GM23338 (cell line): ENCODE measurements at regions not wholly inside any gene's neighbourhood (a gene's known extent, or its start where the extent isn't known, plus 50 kb on each side); places are given as distances from the start of the nearest gene placed in this dataset.

Experiments
- ATAC-seq: fragments of 200-7000 bp; cut with Tn5 transposase; 3 replicates; pipeline ENCODE4 v1.9.1; 2020
- DNase-seq: peaks from one replicate; pipeline ENCODE4 v3.0.0-alpha.2; 2015; ENCODE audit warnings: low spot score
- H2AFZ ChIP-seq: fragments of 200-600 bp; sonication (generic); 2 replicates; pipeline ENCODE4 v1.8.0; 2016; ENCODE audit warnings: antibody characterized with exemption, mild to moderate bottlenecking, moderate library complexity
- H3F3A ChIP-seq: fragments of 200-600 bp; sonication (generic); replicated peaks from 2 replicates; pipeline ENCODE4 v1.8.0; 2017; ENCODE audit warnings: antibody characterized with exemption, mixed run types, low read depth
- H3K27ac ChIP-seq: fragments of 200-600 bp; sonication (generic); 2 replicates; pipeline ENCODE4 v1.6.1; 2016; ENCODE audit warnings: low read depth
- H3K27me3 ChIP-seq: fragments of 200-600 bp; sonication (generic); 2 replicates; pipeline ENCODE4 v1.8.0; 2016; ENCODE audit warnings: mild to moderate bottlenecking, mixed run types, moderate library complexity; ENCODE audit not compliant: insufficient read depth
- H3K36me3 ChIP-seq: fragments of 200-600 bp; sonication (generic); 2 replicates; pipeline ENCODE4 v1.8.0; 2016; ENCODE audit warnings: mild to moderate bottlenecking; ENCODE audit not compliant: insufficient read depth
- H3K4me1 ChIP-seq: fragments of 200-600 bp; sonication (generic); 2 replicates; pipeline ENCODE4 v1.8.0; 2016; ENCODE audit warnings: mild to moderate bottlenecking, moderate library complexity; ENCODE audit not compliant: insufficient read depth
- H3K4me2 ChIP-seq: fragments of 200-600 bp; sonication (generic); 2 replicates; pipeline ENCODE4 v1.7.1; 2017; ENCODE audit warnings: mixed run types
- H3K4me3 ChIP-seq: fragments of 200-600 bp; sonication (generic); 2 replicates; pipeline ENCODE4 v1.6.1; 2016; ENCODE audit warnings: mixed run types
- H3K79me2 ChIP-seq: fragments of 200-600 bp; sonication (generic); replicated peaks from 2 replicates; pipeline ENCODE4 v1.8.0; 2017; ENCODE audit warnings: mild to moderate bottlenecking; ENCODE audit not compliant: insufficient read depth
- H3K9me2 ChIP-seq: fragments of 200-600 bp; sonication (generic); 2 replicates; pipeline ENCODE4 v1.8.0; 2017; ENCODE audit not compliant: insufficient read depth
- H4K20me1 ChIP-seq: fragments of 200-600 bp; sonication (generic); replicated peaks from 2 replicates; pipeline ENCODE4 v1.8.0; 2017; ENCODE audit warnings: mild to moderate bottlenecking; ENCODE audit not compliant: insufficient read depth
- H3K27ac Mint-ChIP-seq: 2 replicates; pipeline ENCODE4 v1.8.0; 2020; ENCODE audit warnings: inconsistent platforms, mild to moderate bottlenecking, moderate library complexity, mixed read lengths
- H3K27me3 Mint-ChIP-seq: 3 replicates; pipeline ENCODE4 v1.8.0; 2022; ENCODE audit warnings: low read depth, mild to moderate bottlenecking, moderate library complexity, mixed read lengths, inconsistent platforms; ENCODE audit not compliant: insufficient read depth, poor library complexity
- H3K36me3 Mint-ChIP-seq: 3 replicates; pipeline ENCODE4 v1.8.0; 2021; ENCODE audit warnings: low read depth, mild to moderate bottlenecking, inconsistent platforms, moderate library complexity, mixed read lengths
- H3K4me1 Mint-ChIP-seq: 3 replicates; pipeline ENCODE4 v1.8.0; 2020; ENCODE audit warnings: mild to moderate bottlenecking, inconsistent platforms, mixed read lengths
- H3K4me3 Mint-ChIP-seq: 3 replicates; pipeline ENCODE4 v1.8.0; 2021; ENCODE audit warnings: moderate library complexity, mild to moderate bottlenecking, inconsistent platforms, mixed read lengths
- H3K9me3 Mint-ChIP-seq: 3 replicates; pipeline ENCODE4 v1.8.0; 2020; ENCODE audit warnings: moderate library complexity, mild to moderate bottlenecking, inconsistent platforms, mixed read lengths
- CREB1 ChIP-seq: fragments of 250-450 bp; sonication (Bioruptor Pico); IDR thresholded peaks from 2 replicates; pipeline ENCODE4 v1.5.0; 2020; ENCODE audit warnings: low read depth, mild to moderate bottlenecking, moderate library complexity
- CTCF ChIP-seq, 2 experiments: fragments of 200-600 bp in 1 of 2; sonication (generic) in 1 of 2; conservative IDR thresholded peaks; 2 replicates each; pipeline versions ENCODE4 v1.5.1 to v1.6.1; 2016 to 2017; ENCODE audit warnings: antibody characterized with exemption in 2 of 2, low read depth in 2 of 2, mild to moderate bottlenecking in 2 of 2, moderate library complexity in 1 of 2
- ETS1 ChIP-seq: IDR thresholded peaks from 2 replicates; pipeline ENCODE4 v1.6.1; 2016; ENCODE audit warnings: antibody characterized with exemption
- EZH2 ChIP-seq: fragments of 200-600 bp; sonication (generic); IDR thresholded peaks from one replicate; pipeline ENCODE4 v1.8.0; 2017; ENCODE audit warnings: antibody characterized with exemption, mild to moderate bottlenecking, low read depth; ENCODE audit not compliant: unreplicated experiment
- EZH2phosphoT487 ChIP-seq: fragments of 200-600 bp; sonication (generic); IDR thresholded peaks from one replicate; pipeline ENCODE4 v1.8.1; 2018; ENCODE audit warnings: antibody characterized with exemption; ENCODE audit not compliant: unreplicated experiment
- JUNB ChIP-seq: IDR thresholded peaks from one replicate; pipeline ENCODE4 v1.6.1; 2016; ENCODE audit warnings: antibody characterized with exemption; ENCODE audit not compliant: unreplicated experiment
- NANOG ChIP-seq: IDR thresholded peaks from 2 replicates; pipeline ENCODE4 v1.6.1; 2016; ENCODE audit warnings: antibody characterized with exemption, borderline replicate concordance
- POLR2AphosphoS5 ChIP-seq: IDR thresholded peaks from 2 replicates; pipeline ENCODE4 v1.6.1; 2016; ENCODE audit warnings: antibody characterized with exemption, low read depth
- REST ChIP-seq: IDR thresholded peaks from one replicate; pipeline ENCODE4 v1.6.1; 2018; ENCODE audit warnings: antibody characterized with exemption; ENCODE audit not compliant: unreplicated experiment
- STAT1 ChIP-seq: IDR thresholded peaks from one replicate; pipeline ENCODE4 v1.6.1; 2016; ENCODE audit warnings: antibody characterized with exemption; ENCODE audit not compliant: unreplicated experiment
- ZNF114 ChIP-seq: fragments of 250-450 bp; sonication (Bioruptor Pico); IDR thresholded peaks from 2 replicates; pipeline ENCODE4 v1.5.0; 2020; ENCODE audit warnings: mild to moderate bottlenecking, moderate library complexity
- ZNF331 ChIP-seq: fragments of 250-450 bp; sonication (Bioruptor Pico); IDR thresholded peaks from 2 replicates; pipeline ENCODE4 v1.5.0; 2020; ENCODE audit warnings: low read depth, mild to moderate bottlenecking, moderate library complexity

- TF ChIP-seq POLR2AphosphoS5 (no peak), CTCF (conservative IDR thresholded peaks at IDR 0.05; ENCODE audit: low read depth in 2 of 2) (no peak), NANOG (no peak), EZH2phosphoT487 (no peak)
Observed at GRCh38 chr4:119870856-119871255, 195.8 kb downstream of the MAD2L1 start (continued).

GRCh38 chr4:119865789-119866188 lies 200.9 kb downstream of the MAD2L1 start:
- H3K4me1 Mint-ChIP-seq, result no peaks in the 10 kb centered on the region
- Histone ChIP-seq H3K27me3 (no peaks in the 10 kb centered on the region), H3K4me3 (no peak overlapping the region), H4K20me1 (no peaks in the 10 kb centered on the region), H3K4me2 (no peak overlapping the region), H3K36me3 (no peaks in the 10 kb centered on the region), H3K4me1 (no peaks in the 10 kb centered on the region), H3K27ac (no peak overlapping the region), H3K9me2 (no peaks in the 10 kb centered on the region; the same call in 1 of the 2 replicates), H3K79me2 (no peaks in the 10 kb centered on the region), H3F3A (no peaks in the 10 kb centered on the region), H2AFZ (no peak overlapping the region)
- H3K9me3 Mint-ChIP-seq, result no peaks in the 10 kb centered on the region
- H3K27ac Mint-ChIP-seq, result no peak overlapping the region
- H3K4me3 Mint-ChIP-seq, result no peak overlapping the region
- ATAC-seq, result no peak
- DNase-seq, result no peak
- no peaks in the 10 kb centered on the region for H3K27me3 Mint-ChIP-seq
- H3K36me3 Mint-ChIP-seq, result no peaks in the 10 kb centered on the region
- TF ChIP-seq ZNF114 (no peak), EZH2 (no peak), JUNB (no peak), ETS1 (no peak), CTCF (conservative IDR thresholded peaks at IDR 0.05; ENCODE audit: low read depth in 2 of 2) (no peak)

- ATAC-seq, result no peak
- H3K27me3 Mint-ChIP-seq, result no peaks in the 10 kb centered on the region
- no peak overlapping the region for H3K27ac ChIP-seq
- no peak for DNase-seq
- H3K4me2 ChIP-seq, result no peak overlapping the region
- H2AFZ ChIP-seq, result no peak overlapping the region
- H3K4me1 ChIP-seq, result no peaks in the 10 kb centered on the region
- no peaks in the 10 kb centered on the region for H3K4me1 Mint-ChIP-seq
- no peaks in the 10 kb centered on the region; the same call in 1 of the 2 replicates for H3K9me2 ChIP-seq
- H3K27ac Mint-ChIP-seq, result no peak overlapping the region
- H4K20me1 ChIP-seq, result no peaks in the 10 kb centered on the region
- H3K36me3 ChIP-seq, result no peaks in the 10 kb centered on the region
- H3F3A ChIP-seq, result no peaks in the 10 kb centered on the region
- no peaks in the 10 kb centered on the region for H3K9me3 Mint-ChIP-seq
- no peaks in the 10 kb centered on the region for H3K27me3 ChIP-seq
- H3K4me3 ChIP-seq, result no peak overlapping the region
- H3K79me2 ChIP-seq, result no peaks in the 10 kb centered on the region
- H3K4me3 Mint-ChIP-seq, result no peak overlapping the region
- H3K36me3 Mint-ChIP-seq, result no peaks in the 10 kb centered on the region
- TF ChIP-seq ZNF331 (CRISPR knock-in tag), result no peak
- no peak for TF ChIP-seq ZNF114
- no peak for TF ChIP-seq STAT1
- TF ChIP-seq POLR2AphosphoS5, result no peak
- TF ChIP-seq REST, result no peak
- no peak for TF ChIP-seq NANOG
- no peak for TF ChIP-seq CTCF (conservative IDR thresholded peaks at IDR 0.05; ENCODE audit: low read depth in 2 of 2)
- TF ChIP-seq CREB1 (CRISPR knock-in tag), result no peak
Observed at GRCh38 chr4:119865389-119865788, 201.3 kb downstream of the MAD2L1 start.
